Renal pelvis (tissue), 1 donor: ENCODE measurements at regions not wholly inside any gene's neighbourhood (a gene's known extent, or its start where the extent isn't known, plus 50 kb on each side); places are given as distances from the start of the nearest gene placed in this dataset.

Experiments used
- DNase-seq: peaks from one replicate; pipeline ENCODE4 v3.0.0-alpha.2; 2013

DNA sequence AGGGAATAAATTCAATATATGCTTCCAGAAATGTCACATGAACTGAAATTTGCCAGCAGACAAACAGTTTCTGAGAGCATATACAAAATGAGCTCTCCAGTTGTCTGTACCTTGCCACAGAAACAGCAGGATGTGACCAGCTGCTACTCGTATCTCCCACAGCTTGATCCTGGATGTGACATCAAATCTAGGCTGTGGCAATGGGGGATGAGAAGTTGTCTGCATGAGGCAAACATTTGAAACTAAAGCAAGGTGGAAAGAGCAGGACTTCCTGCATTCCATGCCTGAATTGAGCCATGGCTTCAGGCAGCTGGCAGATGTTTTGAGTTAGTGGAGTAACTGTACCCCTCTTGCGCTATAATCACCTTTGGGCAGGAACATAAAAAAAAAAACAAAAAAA, 1724.0 kb downstream of the RPA4 start:
- no peak for DNase-seq

DNA sequence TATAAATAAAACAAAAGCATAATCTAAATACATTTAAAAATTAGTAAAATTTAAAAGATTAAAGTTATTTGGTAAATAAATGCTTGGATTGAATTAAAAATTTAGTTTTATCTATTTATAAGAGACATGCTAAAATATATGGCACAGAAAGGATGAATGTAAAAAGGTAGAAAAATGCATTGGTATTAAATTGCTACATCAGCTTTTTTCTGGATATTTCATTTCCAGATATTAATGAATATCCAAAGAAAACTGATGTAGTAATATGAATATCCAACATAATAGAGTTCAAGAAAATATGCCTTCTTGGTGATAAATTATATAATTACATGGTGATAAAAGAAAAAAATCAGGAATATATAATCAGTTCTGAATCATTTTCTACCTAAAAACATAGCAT, 1743.9 kb downstream of the RPA4 start:
- no peak for DNase-seq

DNA sequence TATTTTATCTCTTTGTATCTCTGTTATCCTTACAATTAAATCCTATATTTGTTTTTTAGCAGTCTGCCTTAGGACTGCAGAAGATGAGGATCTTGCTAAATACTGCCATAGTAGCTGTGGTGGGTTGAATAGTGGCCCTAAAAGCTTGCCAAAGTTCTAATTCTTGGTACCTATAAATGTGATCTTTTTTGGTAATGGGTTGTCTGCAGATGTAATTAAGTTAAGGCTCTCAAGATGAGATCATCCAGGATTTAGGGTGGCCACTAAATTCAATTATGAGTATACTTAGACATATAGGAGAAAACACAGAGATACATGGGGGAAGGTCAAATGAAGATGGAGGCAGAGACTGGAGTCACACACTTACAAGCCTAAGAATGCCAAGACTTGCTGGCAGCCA, 1753.7 kb downstream of the RPA4 start:
- no peak for DNase-seq

DNA sequence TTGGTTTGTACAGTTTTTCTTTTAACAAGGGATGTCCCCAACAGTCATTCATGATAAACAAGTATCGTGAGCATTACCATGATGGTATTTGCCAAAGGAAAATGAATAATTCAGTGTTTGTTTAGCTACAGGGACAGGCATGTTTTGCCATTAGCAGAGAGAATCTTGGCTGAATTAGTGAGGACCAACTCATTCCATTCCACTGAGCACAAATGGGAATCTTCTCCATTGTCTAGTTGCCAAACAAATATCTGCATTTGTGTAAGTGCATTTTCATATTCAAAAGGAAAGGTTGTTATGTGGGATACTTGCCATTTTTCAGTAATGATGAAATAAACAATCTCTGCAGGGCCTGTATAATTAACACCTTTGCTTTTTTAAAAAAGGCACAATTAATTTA, 1762.6 kb downstream of the RPA4 start:
- no peak for DNase-seq

DNA sequence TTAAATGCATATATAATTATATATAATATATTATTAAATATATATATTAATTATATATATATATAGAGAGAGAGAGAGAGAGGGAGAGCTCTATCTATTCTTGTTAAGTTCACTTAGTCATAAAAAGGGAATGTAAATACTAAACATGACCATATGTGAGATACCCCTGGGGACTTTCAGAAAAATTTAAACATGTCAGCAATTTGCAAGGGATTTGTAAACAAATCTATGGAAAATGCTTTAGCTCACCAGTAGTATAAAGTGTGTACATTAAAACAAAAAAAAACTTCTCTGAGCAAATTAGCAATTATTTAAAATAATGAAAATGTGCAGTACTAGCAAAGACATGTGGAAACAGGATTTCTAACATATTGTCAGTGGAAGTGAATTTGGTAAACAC, 1755.5 kb downstream of the PCDH19 start:
- no peak for DNase-seq
